ENCODE measurements at regions not wholly inside any gene's neighbourhood (a gene's known extent, or its start where the extent isn't known, plus 50 kb on each side); places are given as distances from the start of the nearest gene placed in this dataset.

DNA sequence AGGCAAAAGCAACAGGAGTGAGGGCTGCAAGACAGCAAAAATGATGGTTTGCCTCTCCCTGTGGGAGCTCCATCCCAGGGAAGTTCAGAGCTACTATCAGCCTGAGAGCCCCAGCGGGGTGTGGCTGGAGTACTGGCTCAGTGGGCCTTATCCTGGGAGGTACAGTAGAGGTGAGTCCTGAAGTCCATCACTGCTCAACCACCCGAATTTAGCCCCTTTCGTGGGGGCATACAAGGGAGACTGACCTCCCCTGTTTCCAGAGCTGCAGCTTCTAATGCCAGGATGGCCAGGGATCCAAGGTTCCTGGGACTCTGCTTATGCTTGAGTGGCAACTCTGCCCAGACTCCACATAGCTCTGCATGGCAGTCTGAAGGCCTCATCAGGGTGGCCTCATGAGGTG is 617.8 kb downstream of the MMUT start:
- TF ChIP-seq, protein P1, sequence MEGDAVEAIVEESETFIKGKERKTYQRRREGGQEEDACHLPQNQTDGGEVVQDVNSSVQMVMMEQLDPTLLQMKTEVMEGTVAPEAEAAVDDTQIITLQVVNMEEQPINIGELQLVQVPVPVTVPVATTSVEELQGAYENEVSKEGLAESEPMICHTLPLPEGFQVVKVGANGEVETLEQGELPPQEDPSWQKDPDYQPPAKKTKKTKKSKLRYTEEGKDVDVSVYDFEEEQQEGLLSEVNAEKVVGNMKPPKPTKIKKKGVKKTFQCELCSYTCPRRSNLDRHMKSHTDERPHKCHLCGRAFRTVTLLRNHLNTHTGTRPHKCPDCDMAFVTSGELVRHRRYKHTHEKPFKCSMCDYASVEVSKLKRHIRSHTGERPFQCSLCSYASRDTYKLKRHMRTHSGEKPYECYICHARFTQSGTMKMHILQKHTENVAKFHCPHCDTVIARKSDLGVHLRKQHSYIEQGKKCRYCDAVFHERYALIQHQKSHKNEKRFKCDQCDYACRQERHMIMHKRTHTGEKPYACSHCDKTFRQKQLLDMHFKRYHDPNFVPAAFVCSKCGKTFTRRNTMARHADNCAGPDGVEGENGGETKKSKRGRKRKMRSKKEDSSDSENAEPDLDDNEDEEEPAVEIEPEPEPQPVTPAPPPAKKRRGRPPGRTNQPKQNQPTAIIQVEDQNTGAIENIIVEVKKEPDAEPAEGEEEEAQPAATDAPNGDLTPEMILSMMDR (IDR thresholded peaks at IDR 0.05; ENCODE audit: unreplicated experiment), result no peak
- Mint-ChIP-seq H3K36me3 (ENCODE audit: low read depth, unreplicated experiment) (no peaks in the 10 kb centered on the region), H3K4me3 (ENCODE audit: unreplicated experiment) (no peak overlapping the region), H3K27ac (ENCODE audit: unreplicated experiment) (no peak overlapping the region), H3K9me3 (ENCODE audit: unreplicated experiment) (no peaks in the 10 kb centered on the region), H3K4me1 (ENCODE audit: unreplicated experiment) (no peaks in the 10 kb centered on the region), H3K27me3 (ENCODE audit: unreplicated experiment) (no peaks in the 10 kb centered on the region)
- DNase-seq (ENCODE audit: low spot score), result no peak

DNA sequence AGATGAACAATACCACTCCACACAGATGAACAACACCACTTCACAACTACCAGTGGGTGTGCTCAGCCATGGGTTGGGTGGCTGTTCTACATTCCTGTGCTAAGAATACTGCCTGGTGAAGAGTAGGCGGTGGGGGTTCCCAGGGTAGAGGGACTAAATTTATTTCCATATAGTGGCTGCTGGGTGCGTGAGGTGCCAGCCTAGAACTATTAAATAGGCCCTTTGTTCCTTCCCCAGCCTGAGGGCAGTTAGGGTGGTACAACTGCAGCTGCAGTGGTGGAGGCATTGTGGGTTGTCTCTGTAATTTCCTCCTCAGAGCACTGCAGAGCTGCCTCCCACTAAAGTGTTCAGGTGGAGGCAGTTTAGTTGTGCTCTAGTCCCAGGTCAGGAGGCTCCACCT is 618.4 kb downstream of the MMUT start:
- Mint-ChIP-seq H3K9me3 (ENCODE audit: unreplicated experiment) (no peaks in the 10 kb centered on the region), H3K4me3 (ENCODE audit: unreplicated experiment) (no peak overlapping the region), H3K4me1 (ENCODE audit: unreplicated experiment) (no peaks in the 10 kb centered on the region), H3K36me3 (ENCODE audit: low read depth, unreplicated experiment) (no peaks in the 10 kb centered on the region), H3K27me3 (ENCODE audit: unreplicated experiment) (no peaks in the 10 kb centered on the region), H3K27ac (ENCODE audit: unreplicated experiment) (no peak overlapping the region)
- TF ChIP-seq, protein P1 (IDR thresholded peaks at IDR 0.05; ENCODE audit: unreplicated experiment), result no peak
- no peak for DNase-seq (ENCODE audit: low spot score)

DNA sequence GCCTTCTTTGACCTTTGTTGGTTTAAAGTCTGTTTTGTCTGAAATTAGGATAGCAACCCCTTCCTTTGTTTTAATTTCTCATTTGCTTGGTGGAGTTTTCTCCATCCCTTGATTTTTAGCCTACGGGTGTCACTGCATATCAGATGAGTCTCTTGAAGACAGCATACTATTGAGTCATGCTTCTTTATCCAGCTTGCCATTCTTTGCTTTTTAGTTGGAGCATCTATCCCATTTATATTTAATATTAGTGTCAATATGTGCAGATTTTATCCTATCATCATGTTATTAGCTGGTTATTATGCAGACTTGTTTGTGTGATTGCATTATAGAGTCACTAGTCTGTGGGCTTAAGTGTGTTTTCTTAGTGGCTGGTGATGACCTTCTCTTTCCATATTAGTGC is 622.2 kb downstream of the MMUT start:
- no peak overlapping the region for H3K4me3 Mint-ChIP-seq (ENCODE audit: unreplicated experiment)
- DNase-seq (ENCODE audit: low spot score), result no peak
- H3K4me1 Mint-ChIP-seq (ENCODE audit: unreplicated experiment), result no peaks in the 10 kb centered on the region
- TF ChIP-seq, protein P1 (IDR thresholded peaks at IDR 0.05; ENCODE audit: unreplicated experiment), result no peak
- no peaks in the 10 kb centered on the region for H3K9me3 Mint-ChIP-seq (ENCODE audit: unreplicated experiment)
- H3K36me3 Mint-ChIP-seq (ENCODE audit: low read depth, unreplicated experiment), result no peaks in the 10 kb centered on the region
- no peak overlapping the region for H3K27ac Mint-ChIP-seq (ENCODE audit: unreplicated experiment)
- no peaks in the 10 kb centered on the region for H3K27me3 Mint-ChIP-seq (ENCODE audit: unreplicated experiment)

DNA sequence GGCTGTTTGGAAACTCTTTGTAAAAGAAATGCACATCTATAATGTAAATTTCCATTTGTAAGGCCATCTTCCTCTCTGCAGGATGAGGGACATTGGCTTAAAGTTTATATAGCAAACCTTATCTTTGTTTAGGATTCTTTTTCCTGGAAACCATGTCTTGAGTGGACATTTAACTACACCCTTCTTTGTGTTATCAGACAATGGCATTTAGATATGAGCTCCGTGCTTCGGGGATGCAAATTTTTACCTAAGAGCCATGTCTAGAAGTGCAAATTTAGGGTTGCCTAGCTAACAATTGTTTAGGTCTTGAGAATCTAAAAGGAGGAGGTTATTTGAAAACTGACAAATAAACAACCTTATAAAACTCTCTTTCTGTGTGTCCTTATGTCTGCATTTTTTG is 623.8 kb downstream of the MMUT start:
- TF ChIP-seq, protein P1 (IDR thresholded peaks at IDR 0.05; ENCODE audit: unreplicated experiment), result no peak
- no peak overlapping the region for H3K27ac Mint-ChIP-seq (ENCODE audit: unreplicated experiment)
- no peak overlapping the region for H3K4me3 Mint-ChIP-seq (ENCODE audit: unreplicated experiment)
- no peaks in the 10 kb centered on the region for H3K36me3 Mint-ChIP-seq (ENCODE audit: low read depth, unreplicated experiment)
- no peak for DNase-seq (ENCODE audit: low spot score)
- H3K4me1 Mint-ChIP-seq (ENCODE audit: unreplicated experiment), result peaks cover 3% of the 10 kb centered on the region
- no peaks in the 10 kb centered on the region for H3K9me3 Mint-ChIP-seq (ENCODE audit: unreplicated experiment)
- no peaks in the 10 kb centered on the region for H3K27me3 Mint-ChIP-seq (ENCODE audit: unreplicated experiment)

DNA sequence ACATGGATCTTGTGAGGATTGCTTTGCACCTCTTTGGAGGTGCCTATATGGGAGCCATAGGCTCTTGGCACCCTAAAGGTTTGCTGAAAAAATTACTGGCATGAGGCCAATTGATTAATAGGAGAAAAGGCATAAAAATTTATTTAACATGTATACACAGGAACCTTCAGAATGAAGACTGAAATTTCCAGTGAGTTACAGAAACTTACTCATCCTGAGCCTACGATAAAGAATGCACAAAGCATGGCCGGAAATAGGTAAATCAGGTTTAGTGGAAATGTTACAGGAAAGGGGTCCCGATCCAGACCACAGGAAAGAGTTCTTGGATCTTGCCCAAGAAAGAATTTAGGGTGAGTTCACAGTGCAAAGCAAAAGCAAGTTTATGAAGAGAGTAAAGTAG is 625.3 kb downstream of the MMUT start:
- Mint-ChIP-seq H3K27ac (ENCODE audit: unreplicated experiment) (no peak overlapping the region), H3K4me1 (ENCODE audit: unreplicated experiment) (peaks cover 3% of the 10 kb centered on the region), H3K36me3 (ENCODE audit: low read depth, unreplicated experiment) (no peaks in the 10 kb centered on the region), H3K27me3 (ENCODE audit: unreplicated experiment) (no peaks in the 10 kb centered on the region), H3K4me3 (ENCODE audit: unreplicated experiment) (no peak overlapping the region), H3K9me3 (ENCODE audit: unreplicated experiment) (no peaks in the 10 kb centered on the region)
- TF ChIP-seq, protein P1 (IDR thresholded peaks at IDR 0.05; ENCODE audit: unreplicated experiment), result no peak
- DNase-seq (ENCODE audit: low spot score), result no peak
